ENCODE measurements at regions not wholly inside any gene's neighbourhood (a gene's known extent, or its start where the extent isn't known, plus 50 kb on each side); places are given as distances from the start of the nearest gene placed in this dataset.
"Not testable (repeated sequence)": the region's sequence is repeated elsewhere in the genome, so short reads cannot be mapped to it uniquely, and the experiment has no call there.

- H3K9me3 Mint-ChIP-seq; H3K27ac Mint-ChIP-seq; H3K4me3 Mint-ChIP-seq; H3K27me3 Mint-ChIP-seq; intact Hi-C loops (cut with micrococcal nuclease); H3K4me1 Mint-ChIP-seq (ENCODE audit: low read depth); H3K36me3 Mint-ChIP-seq (ENCODE audit: low read depth): not testable (repeated sequence)
Observed at GRCh38 chr10:46645110-46645509, 66.2 kb downstream of the SYT15 start.

DNA sequence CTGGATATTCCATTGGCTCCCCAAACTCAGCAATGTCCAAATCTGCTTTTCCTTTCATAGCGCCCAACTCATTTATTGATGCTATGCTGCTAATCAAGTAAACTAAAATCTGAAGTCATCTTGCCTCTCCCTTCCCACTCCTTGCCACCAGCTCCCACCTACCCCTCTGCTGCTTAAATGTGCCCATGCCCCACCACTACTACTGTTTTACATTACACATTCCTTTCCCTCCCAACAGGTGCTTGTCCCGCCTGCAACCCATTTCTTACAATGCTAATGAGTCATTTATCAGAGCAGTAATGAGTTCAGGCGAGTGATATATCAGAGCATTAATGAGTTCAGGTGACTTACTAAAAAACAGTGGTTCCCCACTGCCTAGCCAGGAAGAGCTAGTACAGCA lies 67.2 kb downstream of the SYT15 start:
- intact Hi-C loops (cut with micrococcal nuclease); H3K36me3 Mint-ChIP-seq (ENCODE audit: low read depth); H3K9me3 Mint-ChIP-seq; H3K27ac Mint-ChIP-seq; H3K27me3 Mint-ChIP-seq; H3K4me3 Mint-ChIP-seq; H3K4me1 Mint-ChIP-seq (ENCODE audit: low read depth): not testable (repeated sequence)

DNA sequence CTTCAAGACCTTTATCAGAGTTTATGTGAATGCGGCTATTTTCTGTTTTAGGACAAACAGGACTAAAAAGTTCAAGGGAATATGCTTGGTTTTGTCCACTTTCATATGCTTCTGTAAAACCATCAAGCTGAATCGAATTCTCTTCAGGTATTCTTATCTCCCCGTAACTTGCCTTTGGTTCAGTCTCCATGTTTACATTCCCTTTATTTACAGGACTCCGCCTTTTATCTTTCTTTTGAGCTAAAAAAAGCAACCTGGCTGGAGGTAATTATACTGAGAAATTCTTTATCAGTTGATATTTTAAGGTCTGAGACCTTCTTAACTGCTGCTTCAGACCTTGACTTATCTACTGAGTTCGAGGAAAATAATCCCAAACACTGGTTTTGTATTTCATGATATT lies 72.0 kb downstream of the SYT15 start:
- intact Hi-C loops (cut with micrococcal nuclease) = not testable (repeated sequence)

DNA sequence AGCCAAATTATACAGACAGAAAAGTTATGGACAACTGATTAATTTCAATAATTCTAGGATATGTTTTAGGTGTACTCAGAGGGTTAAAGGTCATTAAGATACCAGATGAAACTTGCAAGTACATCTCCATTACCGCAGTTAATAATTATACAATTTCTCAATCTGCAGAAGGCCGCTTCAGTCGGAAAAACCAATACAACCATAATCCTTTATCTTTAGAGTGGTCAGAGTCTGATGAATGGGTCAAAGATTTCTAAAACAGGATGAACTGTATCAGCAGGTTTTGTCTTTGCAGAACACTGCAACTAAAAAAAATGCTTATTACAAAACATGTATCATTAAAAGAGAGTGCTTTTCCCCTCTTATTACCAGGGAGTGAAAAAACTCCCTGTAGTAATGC lies 78.5 kb downstream of the SYT15 start:
- H3K9me3 Mint-ChIP-seq; intact Hi-C loops (cut with micrococcal nuclease); H3K4me3 Mint-ChIP-seq; H3K4me1 Mint-ChIP-seq (ENCODE audit: low read depth); H3K27me3 Mint-ChIP-seq; H3K27ac Mint-ChIP-seq; H3K36me3 Mint-ChIP-seq (ENCODE audit: low read depth): not testable (repeated sequence)

More for the DNA sequence above, 72.0 kb downstream of the SYT15 start:
- not testable (repeated sequence) for H3K36me3 Mint-ChIP-seq (ENCODE audit: low read depth); H3K27me3 Mint-ChIP-seq; H3K9me3 Mint-ChIP-seq; H3K4me1 Mint-ChIP-seq (ENCODE audit: low read depth); H3K27ac Mint-ChIP-seq; H3K4me3 Mint-ChIP-seq

DNA sequence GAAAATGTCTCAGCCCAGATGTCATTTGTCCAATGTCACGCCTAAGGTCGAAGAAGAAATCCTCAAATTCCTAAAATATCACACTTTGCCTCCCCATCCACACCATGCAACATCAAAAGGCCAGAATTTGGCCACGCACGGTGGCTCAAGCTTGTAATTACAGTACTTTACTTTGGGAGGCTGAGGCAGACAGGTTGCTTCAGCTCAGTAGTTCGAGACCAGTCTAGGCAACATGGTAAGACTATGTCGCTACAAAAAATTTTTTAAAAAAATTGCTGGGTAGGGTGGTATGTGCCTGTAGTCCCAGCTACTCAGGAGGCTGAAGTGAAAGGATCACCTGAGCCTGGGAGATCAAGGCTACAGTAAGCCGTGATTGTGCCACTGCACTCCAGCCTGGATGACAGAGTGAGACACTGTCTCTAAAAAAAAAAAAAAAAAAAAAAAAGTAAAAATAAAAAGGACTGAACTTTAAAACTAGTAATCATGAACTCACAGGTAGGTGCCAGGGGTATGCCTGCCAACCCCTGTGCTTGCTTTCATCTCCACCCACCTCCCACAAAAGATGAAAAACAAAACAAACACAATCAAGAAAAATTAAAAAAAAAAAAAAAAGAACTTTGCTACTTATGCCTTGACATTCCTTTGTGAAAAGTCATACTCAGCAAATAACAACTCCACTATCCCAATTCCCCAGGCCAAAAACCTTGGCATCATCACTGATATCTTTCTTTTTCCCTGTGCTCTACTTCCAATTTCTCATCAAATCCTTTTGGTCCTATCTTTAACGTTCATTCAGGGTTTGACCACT lies 81.3 kb downstream of the SYT15 start:
- H3K27ac Mint-ChIP-seq = not testable (repeated sequence)

DNA sequence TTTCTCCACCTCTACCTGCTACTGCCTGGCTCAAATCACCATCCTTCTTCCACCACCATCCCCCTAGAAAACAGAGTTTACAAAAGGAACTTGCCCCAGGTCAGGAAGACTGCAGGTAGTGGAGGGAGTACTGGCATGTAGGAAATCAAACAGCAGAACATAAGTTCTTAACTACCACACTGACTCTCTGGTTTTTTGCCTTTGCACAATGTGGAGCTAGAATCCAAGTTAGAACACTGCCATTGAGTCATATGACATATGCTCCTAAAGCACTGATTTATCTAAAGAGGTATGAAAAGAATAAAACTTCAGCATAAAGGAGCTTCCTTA lies 81.9 kb downstream of the SYT15 start:
- H3K4me3 Mint-ChIP-seq; H3K27ac Mint-ChIP-seq; H3K9me3 Mint-ChIP-seq; H3K27me3 Mint-ChIP-seq; intact Hi-C loops (cut with micrococcal nuclease); H3K4me1 Mint-ChIP-seq (ENCODE audit: low read depth); H3K36me3 Mint-ChIP-seq (ENCODE audit: low read depth): not testable (repeated sequence)

More for the DNA sequence above, 81.3 kb downstream of the SYT15 start:
- H3K9me3 Mint-ChIP-seq; H3K4me1 Mint-ChIP-seq (ENCODE audit: low read depth); H3K36me3 Mint-ChIP-seq (ENCODE audit: low read depth); intact Hi-C loops (cut with micrococcal nuclease); H3K4me3 Mint-ChIP-seq; H3K27me3 Mint-ChIP-seq: not testable (repeated sequence)

- intact Hi-C loops (cut with micrococcal nuclease); H3K4me3 Mint-ChIP-seq; H3K27me3 Mint-ChIP-seq: not testable (repeated sequence)
Observed at GRCh38 chr10:46665536-46665935, 86.6 kb downstream of the SYT15 start.

DNA sequence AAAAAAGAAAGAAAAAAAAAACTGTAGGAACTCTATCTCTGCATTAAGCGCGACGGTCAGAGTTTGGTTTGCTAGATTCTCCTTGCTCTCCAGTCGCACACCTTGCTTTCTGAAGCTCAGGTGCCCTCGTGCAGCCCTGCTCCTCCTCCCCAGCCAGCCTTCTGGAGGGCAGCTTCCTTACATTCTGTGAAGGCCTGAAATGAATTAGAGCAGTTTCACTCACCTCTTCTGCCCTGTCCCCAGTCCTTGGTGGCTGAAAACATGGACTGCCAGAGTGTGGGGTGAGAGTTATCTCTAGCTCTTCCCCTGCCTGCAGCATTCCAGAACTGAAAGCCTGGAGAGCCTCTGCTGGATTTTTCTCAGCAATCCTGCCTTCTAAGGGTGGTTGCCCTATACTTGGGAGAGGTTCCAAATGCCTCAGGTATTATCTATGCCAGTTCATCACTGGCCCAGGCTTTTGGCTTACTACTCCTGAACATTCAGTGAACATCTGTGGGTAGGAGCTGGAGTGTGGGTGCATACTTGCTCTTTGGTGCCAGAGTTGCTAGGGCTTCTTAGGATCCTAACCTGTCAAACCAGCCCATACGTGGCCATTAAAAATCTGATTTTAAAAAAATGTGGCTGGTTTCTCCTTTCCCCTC lies 89.5 kb downstream of the SYT15 start:
- H3K4me3 Mint-ChIP-seq; H3K27ac Mint-ChIP-seq; intact Hi-C loops (cut with micrococcal nuclease); H3K36me3 Mint-ChIP-seq (ENCODE audit: low read depth); H3K27me3 Mint-ChIP-seq; H3K9me3 Mint-ChIP-seq; H3K4me1 Mint-ChIP-seq (ENCODE audit: low read depth): not testable (repeated sequence)

More at GRCh38 chr10:46665536-46665935, 86.6 kb downstream of the SYT15 start:
- H3K9me3 Mint-ChIP-seq; H3K27ac Mint-ChIP-seq; H3K36me3 Mint-ChIP-seq (ENCODE audit: low read depth); H3K4me1 Mint-ChIP-seq (ENCODE audit: low read depth): not testable (repeated sequence)

- H3K4me1 Mint-ChIP-seq (ENCODE audit: low read depth); H3K27me3 Mint-ChIP-seq; H3K9me3 Mint-ChIP-seq; H3K27ac Mint-ChIP-seq; H3K36me3 Mint-ChIP-seq (ENCODE audit: low read depth); H3K4me3 Mint-ChIP-seq; intact Hi-C loops (cut with micrococcal nuclease): not testable (repeated sequence)
Observed at GRCh38 chr10:46677836-46678435, 99.0 kb downstream of the SYT15 start.

DNA sequence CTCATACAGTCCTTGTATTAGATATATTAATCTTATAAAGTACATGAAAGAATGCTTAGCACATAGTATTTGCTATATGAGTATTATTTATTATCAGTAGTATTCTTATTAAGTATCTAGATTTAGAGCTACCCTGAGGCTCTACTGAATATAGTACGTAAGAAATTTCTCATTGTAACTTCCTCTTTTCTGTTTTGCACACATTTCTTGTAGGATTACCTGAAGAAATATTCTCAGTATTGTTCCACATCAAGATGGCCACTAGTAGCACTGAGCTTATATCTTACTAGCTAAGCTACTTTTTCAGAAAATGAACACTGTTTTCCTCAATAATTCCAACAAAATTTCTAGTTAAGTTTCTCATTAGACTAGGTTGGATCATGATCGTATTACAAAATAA lies 112.5 kb downstream of the SYT15 start:
- H3K27me3 Mint-ChIP-seq; intact Hi-C loops (cut with micrococcal nuclease); H3K4me1 Mint-ChIP-seq (ENCODE audit: low read depth); H3K4me3 Mint-ChIP-seq; H3K27ac Mint-ChIP-seq; H3K9me3 Mint-ChIP-seq; H3K36me3 Mint-ChIP-seq (ENCODE audit: low read depth): not testable (repeated sequence)

DNA sequence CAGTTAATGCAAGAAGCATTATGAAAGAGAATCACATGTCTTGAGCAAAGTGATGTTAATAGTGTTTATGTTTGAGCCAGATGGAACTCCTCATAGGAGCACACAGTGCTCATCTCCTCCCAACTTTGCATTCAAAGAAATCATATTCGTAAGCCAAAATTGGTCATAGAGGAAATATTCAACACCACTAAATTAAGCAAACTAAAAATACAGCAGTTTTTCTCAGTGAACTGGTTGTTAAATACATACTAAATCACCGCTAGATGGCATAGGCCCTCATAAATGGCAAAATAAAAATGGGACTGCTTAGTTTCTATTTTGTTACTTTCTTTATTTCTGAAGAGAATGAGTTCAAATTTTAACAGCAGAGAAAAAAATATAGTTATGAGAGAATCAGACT lies 114.3 kb downstream of the SYT15 start:
- H3K4me3 Mint-ChIP-seq; H3K9me3 Mint-ChIP-seq; H3K27ac Mint-ChIP-seq; H3K36me3 Mint-ChIP-seq (ENCODE audit: low read depth); H3K4me1 Mint-ChIP-seq (ENCODE audit: low read depth); H3K27me3 Mint-ChIP-seq; intact Hi-C loops (cut with micrococcal nuclease): not testable (repeated sequence)

GRCh38 chr10:46717264-46717663 lies 138.3 kb downstream of the SYT15 start:
- H3K27ac Mint-ChIP-seq, H3K4me3 Mint-ChIP-seq: not testable (repeated sequence)

GRCh38 chr10:46718014-46718413 lies 139.1 kb downstream of the SYT15 start:
- H3K4me3 Mint-ChIP-seq; intact Hi-C loops (cut with micrococcal nuclease); H3K9me3 Mint-ChIP-seq; H3K27me3 Mint-ChIP-seq; H3K27ac Mint-ChIP-seq; H3K36me3 Mint-ChIP-seq (ENCODE audit: low read depth); H3K4me1 Mint-ChIP-seq (ENCODE audit: low read depth): not testable (repeated sequence)

More at GRCh38 chr10:46717264-46717663, 138.3 kb downstream of the SYT15 start:
- H3K9me3 Mint-ChIP-seq; intact Hi-C loops (cut with micrococcal nuclease); H3K4me1 Mint-ChIP-seq (ENCODE audit: low read depth); H3K36me3 Mint-ChIP-seq (ENCODE audit: low read depth); H3K27me3 Mint-ChIP-seq: not testable (repeated sequence)

GRCh38 chr10:46720386-46720785 lies 141.5 kb downstream of the SYT15 start:
- H3K27me3 Mint-ChIP-seq; H3K27ac Mint-ChIP-seq; intact Hi-C loops (cut with micrococcal nuclease); H3K4me3 Mint-ChIP-seq; H3K36me3 Mint-ChIP-seq (ENCODE audit: low read depth); H3K9me3 Mint-ChIP-seq; H3K4me1 Mint-ChIP-seq (ENCODE audit: low read depth): not testable (repeated sequence)
